Sigmoid colon (tissue), 4 donors: ENCODE measurements at regions not wholly inside any gene's neighbourhood (a gene's known extent, or its start where the extent isn't known, plus 50 kb on each side); places are given as distances from the start of the nearest gene placed in this dataset.

Source experiments
- CTCF ChIP-seq, 4 experiments: fragments of 450-650 bp in 3 of 4; fragments of 200-600 bp in 1 of 4; IDR thresholded peaks; one replicate each; pipeline ENCODE4 v1.5.1; 2016 to 2019; ENCODE audit warnings: antibody characterized with exemption in 4 of 4, mild to moderate bottlenecking in 3 of 4, moderate library complexity in 2 of 4
- POLR2A ChIP-seq, 2 donors: fragments of 450-650 bp; IDR thresholded peaks; one replicate each; pipeline ENCODE4 v1.6.1; 2016; ENCODE audit warnings: antibody characterized with exemption in 2 of 2, mild to moderate bottlenecking in 2 of 2, moderate library complexity in 2 of 2
- POLR2AphosphoS5 ChIP-seq, 4 donors: sonication (generic); formaldehyde crosslinking; IDR thresholded peaks; one replicate each; pipeline ENCODE4 v1.6.1; 2017; ENCODE audit warnings: antibody characterized with exemption in 4 of 4

- no peak for TF ChIP-seq POLR2AphosphoS5 (IDR thresholded peaks at IDR 0.05)
- TF ChIP-seq CTCF (IDR thresholded peaks at IDR 0.05): no peak
- no peak for TF ChIP-seq POLR2A (IDR thresholded peaks at IDR 0.05)
Observed at GRCh38 chr4:99736846-99737245, 79.2 kb upstream of the C4orf54 start.
